GM18951 (cell line): ENCODE measurements at regions not wholly inside any gene's neighbourhood (a gene's known extent, or its start where the extent isn't known, plus 50 kb on each side); places are given as distances from the start of the nearest gene placed in this dataset.

Experiments
- POLR2A ChIP-seq: IDR thresholded peaks from 4 replicates; pipeline ENCODE4 v1.6.1; 2011; ENCODE audit warnings: mild to moderate bottlenecking; ENCODE audit not compliant: insufficient read length, insufficient read depth; ENCODE audit errors: extremely low read depth
- in situ Hi-C: fragments of 300-500 bp; cut with MboI; formaldehyde crosslinking; loops from one replicate; pipeline ENCODE4 v1.12.0; 2022; ENCODE audit warnings: low sequenced_read_pairs, mixed read lengths, inconsistent platforms; ENCODE audit not compliant: unreplicated experiment

DNA sequence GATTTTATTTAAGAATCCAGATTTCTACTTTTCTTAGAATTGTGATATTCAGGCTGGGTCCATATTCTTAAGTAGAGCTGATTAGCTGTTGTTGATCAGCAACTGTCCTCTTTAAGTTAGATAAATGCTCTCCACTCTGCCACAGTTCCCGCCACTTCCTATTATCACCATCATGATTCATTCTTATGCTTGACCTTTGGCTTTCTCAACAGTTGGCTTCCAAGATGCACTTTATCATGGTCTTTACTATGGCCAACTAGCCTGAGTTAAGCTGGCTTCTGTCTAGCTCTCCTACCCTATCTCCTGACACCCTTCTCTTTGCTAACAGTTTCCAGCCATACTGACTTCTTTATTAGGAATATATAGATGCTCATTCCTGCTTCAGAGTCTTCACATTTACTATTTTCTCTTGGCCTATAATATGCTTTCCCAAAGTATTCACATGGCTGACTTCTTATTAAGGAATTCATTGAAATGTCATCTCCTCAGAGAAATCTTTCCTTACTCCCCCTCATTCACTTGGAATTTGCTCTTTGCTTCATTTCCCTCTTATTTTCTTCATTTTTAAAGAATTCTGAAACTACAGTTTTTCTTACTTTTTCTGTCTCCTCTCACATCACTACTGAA, 149.0 kb upstream of the IGF1 start:
- in situ Hi-C loops, result no loop called here
- no peak for TF ChIP-seq POLR2A

DNA sequence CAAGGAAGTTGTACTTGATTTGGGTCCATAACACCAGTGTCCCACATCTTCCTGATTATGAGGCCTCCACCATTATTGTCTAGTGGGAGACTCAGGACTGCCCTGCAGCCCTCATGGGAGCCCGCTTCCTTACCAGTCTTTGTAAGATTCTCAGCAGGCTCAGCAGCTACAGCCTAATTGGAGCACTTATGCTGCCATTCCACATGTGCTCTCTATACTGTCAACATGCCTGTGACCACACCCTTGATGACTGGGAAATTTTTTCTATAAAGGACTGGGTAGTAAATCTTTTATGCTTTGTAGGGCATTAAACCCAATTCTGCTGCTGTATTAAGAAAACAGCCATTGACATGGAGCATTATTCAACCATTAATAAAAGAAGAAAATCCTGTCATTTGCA, 145.5 kb upstream of the IGF1 start:
- in situ Hi-C loops, result no loop called here
- TF ChIP-seq POLR2A, result no peak

DNA sequence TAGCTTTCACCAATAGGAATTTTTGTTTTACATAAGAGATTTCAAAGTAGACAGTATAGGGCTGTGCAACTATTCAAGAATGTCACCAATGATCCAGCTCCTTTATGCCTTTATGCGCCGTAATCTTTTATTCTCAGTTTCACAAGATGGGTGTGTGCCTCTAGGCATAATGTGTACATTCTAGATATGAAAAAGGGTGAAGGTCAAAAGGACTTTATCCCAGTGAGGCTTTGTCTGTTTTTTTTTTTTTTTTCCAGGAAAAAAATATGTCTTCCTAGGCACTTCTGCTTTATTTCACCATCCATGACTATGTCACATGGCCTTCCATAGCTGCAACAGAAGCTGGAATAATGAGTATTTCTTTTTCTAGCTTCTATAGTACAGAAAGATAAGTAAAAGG, 142.3 kb upstream of the IGF1 start:
- no peak for TF ChIP-seq POLR2A
- in situ Hi-C loops, result no loop called here

DNA sequence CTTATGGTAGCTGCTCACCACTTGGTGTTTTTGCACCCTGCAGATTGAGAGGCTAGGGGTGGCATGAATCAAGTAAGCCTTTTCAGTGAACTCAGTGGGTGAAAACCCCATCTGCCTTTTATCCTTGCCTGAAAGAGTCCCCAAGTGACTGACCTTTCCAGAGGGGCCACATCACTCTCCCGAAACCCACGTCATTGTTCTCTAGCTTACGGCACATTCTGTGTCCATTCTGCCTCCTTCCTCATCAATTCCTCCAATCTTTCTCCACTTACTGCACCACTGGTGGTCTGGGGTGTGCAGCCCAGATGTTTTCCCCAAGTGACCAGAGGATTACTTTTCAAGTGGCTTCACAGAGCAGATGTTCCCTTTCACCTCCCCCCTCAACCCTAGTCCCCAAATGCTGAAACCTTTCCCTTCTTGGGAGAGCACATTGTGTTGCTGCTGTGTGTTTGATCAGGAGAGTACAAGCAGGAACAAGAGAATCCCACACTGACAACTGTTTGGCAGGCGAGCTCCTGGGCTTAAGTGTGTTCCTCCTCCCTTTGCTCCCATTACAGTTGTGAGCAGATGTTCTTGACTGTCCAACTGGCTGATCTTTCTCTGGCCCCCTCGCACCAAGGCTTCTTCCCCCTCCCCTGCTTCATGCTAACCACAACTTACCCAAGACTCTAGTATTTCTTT, 138.0 kb upstream of the IGF1 start:
- TF ChIP-seq POLR2A, result no peak
- in situ Hi-C loops, result no loop called here

DNA sequence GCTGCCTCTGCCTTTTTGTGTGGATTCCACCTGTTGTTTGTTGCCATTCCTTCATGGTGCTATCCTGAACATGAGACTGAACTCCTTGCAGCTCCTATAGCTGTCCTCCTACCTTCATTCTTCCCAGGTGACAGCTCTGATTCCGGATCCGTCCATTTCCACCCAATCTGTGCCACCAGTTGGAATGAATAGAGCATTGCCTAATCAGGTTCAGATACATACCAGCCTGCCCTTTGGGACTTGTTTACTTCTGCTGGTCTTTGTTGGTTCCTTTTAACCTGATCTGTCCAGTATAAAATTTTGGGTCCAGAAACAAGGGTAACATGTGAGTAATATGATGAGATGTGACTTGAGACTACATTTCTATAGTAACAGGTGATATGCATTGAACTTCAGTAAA, 136.3 kb upstream of the IGF1 start:
- in situ Hi-C loops, result no loop called here
- no peak for TF ChIP-seq POLR2A

DNA sequence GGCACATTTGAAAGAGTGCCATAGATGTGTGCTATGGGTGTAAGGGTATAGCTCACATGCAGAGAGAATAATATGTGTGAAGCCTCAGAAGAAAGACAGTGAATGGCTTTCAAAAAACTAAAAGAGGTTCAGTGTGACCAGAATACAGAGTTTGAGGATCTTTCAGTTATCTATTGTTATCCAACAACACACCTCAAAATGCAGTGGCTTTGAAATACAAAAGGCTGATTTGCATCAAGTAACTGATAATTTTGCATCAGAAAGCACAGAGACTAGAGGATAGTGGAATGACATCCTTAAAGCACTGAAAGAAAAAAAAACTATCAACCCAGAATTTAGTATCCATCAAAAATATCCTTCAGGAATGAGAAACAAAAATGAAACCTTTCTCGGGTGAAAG, 131.6 kb upstream of the IGF1 start:
- in situ Hi-C loops, result no loop called here
- no peak for TF ChIP-seq POLR2A

DNA sequence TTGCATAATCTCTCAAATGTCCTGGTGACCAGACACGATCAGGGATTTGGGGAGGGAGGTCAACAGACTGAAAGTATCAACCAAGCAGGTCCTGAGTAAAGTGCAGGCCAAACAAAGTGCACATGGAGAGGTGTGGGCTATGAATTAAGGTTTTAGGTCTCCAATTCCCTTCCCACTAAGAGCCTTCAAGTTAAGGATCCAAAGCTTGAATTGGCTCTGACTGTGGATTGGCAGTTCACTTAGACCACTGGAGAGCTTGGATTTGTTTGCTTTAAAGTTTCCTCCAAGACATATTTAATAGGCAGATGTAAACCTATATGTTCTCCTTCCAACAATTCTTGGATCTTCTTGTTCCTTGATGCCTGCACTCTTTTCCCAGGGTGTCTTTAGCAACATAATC, 129.6 kb upstream of the IGF1 start:
- no peak for TF ChIP-seq POLR2A
- in situ Hi-C loops, result no loop called here

DNA sequence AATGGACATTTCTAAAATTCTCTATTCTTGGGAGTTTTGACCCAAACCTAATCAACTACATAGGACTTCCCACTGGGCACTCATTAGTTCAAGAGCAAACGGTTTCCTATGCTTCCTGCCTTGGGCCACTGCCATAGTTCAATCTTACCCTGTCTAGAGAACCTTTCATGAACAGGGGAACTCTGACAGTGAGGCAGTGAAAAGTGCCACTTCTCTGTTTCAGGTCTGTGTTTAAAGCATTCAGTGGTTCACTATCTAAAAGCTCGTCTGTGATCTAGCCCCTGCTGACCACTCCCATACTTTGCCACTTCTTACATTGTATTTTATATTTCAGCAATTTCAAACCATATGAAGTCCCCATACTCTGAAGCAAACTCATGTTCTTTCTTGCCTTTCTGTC, 122.7 kb upstream of the IGF1 start:
- in situ Hi-C loops, result no loop called here
- no peak for TF ChIP-seq POLR2A

DNA sequence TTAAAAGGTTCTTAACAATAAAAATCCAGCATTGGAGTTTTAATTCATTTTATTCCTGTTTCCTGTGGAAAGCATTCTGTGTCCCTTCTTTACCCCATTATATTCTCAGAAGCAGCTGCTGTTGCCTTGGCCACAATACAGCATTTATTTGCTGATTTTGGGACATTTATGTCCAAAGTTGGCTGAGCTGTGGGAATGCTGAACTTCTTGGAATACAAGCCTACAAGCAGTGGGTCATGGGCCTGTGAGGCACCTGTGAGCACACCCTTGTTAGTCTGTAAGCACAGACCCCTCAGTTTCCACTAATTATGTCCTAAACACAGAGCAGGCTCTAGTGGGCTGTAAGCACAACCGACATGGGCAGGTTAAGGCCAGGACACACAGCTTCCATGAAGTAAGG, 122.2 kb upstream of the IGF1 start:
- no peak for TF ChIP-seq POLR2A

DNA sequence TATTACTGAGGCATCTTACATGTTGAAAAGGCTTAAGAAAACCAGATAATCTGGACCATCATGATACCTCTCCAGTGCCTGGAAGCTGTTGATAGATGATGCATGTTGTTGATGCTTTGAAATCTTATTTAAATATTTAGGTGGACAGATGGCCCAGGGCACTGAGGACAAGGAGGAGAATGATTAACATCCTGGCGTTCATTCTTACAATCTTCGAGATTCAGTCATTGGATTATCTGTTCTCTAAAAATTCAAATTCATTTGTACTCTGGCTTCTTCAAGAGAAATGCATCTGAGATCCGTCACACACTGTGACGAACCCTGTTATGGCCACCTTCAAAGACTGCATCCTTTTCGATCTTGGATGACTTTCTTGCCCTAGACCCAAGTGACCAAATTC, 121.3 kb upstream of the IGF1 start:
- in situ Hi-C loops, result no loop called here
- TF ChIP-seq POLR2A, result no peak

More for the DNA sequence above, 122.2 kb upstream of the IGF1 start:
- in situ Hi-C loops, result no loop called here

DNA sequence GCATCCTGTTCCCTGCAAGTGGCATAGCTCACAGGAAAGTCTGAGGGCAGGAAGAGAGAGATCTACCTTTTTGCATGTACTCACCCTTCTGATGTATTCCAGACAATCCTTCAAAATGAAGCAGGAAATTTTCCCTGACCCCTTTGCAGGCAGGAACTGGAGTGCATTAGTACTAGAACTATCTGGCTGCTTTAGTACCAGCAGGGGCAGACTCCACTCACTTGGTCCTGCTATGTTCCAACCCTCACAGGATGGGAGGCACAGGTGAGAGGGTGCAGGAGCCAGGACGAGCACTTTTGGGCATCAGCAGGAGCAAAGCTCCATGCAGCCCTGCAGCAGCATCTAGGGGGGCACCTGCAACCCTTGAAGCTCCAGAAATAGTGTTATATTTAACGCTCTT, 116.3 kb upstream of the IGF1 start:
- in situ Hi-C loops, result no loop called here
- no peak for TF ChIP-seq POLR2A

DNA sequence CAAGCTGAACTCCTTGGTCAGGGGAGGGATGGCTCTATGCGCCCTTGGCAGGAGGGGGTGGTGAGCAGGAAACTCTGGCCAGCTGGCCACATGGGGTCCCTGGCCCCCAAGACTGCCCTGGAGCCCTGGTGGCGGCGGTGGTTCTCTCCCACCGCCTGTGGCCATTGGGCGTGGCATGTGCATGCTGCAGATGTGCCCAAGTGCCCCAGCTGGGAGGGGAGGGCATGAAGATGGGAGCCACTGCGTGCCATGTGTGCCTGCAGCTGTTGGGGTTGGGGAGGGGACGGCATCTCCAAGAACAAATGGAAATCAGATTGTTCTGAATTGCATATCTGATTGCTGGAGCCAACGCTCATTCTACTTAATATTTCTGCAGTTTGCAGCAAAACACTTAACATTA, 115.7 kb upstream of the IGF1 start:
- in situ Hi-C loops, result no loop called here
- TF ChIP-seq POLR2A, result no peak

DNA sequence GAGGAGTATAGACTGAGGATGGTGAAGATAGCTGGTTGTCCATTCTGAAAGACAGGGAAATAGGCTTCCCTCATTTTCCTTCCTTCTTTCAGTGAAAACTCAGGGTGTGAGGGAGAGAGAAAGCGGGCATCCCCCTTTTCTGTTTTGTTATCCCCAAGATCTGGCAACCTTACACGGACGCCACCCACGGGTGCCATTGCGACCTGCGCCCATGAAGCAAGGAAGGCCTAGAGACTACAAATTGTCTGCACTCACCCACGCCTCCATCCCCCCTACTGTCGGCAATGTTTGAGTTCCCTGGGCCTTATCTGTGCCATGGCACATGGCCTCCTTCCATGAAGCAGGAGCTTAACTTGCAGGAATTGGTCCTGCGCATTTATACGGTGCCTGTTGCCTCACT, 115.0 kb upstream of the IGF1 start:
- in situ Hi-C loops, result no loop called here
- no peak for TF ChIP-seq POLR2A

DNA sequence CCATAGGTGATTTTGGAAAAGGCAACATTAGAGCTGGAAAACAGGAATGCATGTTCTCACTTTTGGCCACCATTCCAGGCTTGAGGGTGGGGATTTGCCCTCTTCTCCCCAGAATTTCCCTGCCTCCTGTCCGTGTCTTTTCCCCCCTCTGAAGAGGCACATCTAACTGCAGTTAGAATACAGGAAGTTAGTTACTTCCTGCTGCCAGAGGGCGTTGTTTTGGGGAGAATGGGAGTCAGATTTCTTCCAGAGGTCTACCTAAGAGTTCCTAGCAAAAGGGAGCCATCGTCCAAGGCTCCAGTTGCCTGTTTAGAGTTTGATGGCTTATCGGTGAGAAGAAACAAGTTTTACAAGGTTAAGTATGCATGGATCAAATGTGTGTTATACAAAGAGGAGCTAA, 112.8 kb upstream of the IGF1 start:
- TF ChIP-seq POLR2A, result no peak
- in situ Hi-C loops, result no loop called here
